Gastrocnemius medialis (tissue), 4 donors: ENCODE measurements at regions not wholly inside any gene's neighbourhood (a gene's known extent, or its start where the extent isn't known, plus 50 kb on each side); places are given as distances from the start of the nearest gene placed in this dataset.

Experiments
- ATAC-seq, 2 donors: fragments of 150-250 bp; one replicate each; pipeline ENCODE4 v1.9.1; 2016
- DNase-seq, 2 donors: peaks; one replicate each; pipeline ENCODE4 v3.0.0-alpha.2; 2019
- H3K27ac ChIP-seq, 4 donors: fragments of 200-600 bp; sonication (generic); 1 replicate in 1 of 4; 2 replicates in 3 of 4; pipeline ENCODE4 v1.5.1; 2016 to 2018; ENCODE audit warnings: mild to moderate bottlenecking in 2 of 4, moderate library complexity in 1 of 4
- H3K27me3 ChIP-seq, 3 donors: fragments of 200-600 bp; sonication (generic) in 2 of 3; 1 replicate in 1 of 3; 2 replicates in 2 of 3; pipeline versions ENCODE4 v1.5.1 to v1.6.0; 2016 to 2019; ENCODE audit warnings: mild to moderate bottlenecking in 1 of 3, moderate library complexity in 1 of 3
- H3K36me3 ChIP-seq, 2 donors: fragments of 200-600 bp; sonication (generic) in 1 of 2; one replicate each; pipeline ENCODE4 v1.5.1; 2017 to 2018
- H3K4me1 ChIP-seq, 2 donors: fragments of 200-600 bp; sonication (generic) in 1 of 2; one replicate each; pipeline ENCODE4 v1.5.1; 2016 to 2017; ENCODE audit warnings: mild to moderate bottlenecking in 2 of 2
- H3K4me3 ChIP-seq, 4 donors: fragments of 200-600 bp; sonication (generic) in 3 of 4; 1 replicate in 1 of 4; 2 replicates in 3 of 4; pipeline ENCODE4 v1.5.1; 2016 to 2019; ENCODE audit warnings: mild to moderate bottlenecking in 2 of 4
- H3K9me3 ChIP-seq, 3 donors: fragments of 200-600 bp; sonication (generic) in 2 of 3; 1 replicate in 1 of 3; 2 replicates in 2 of 3; pipeline ENCODE4 v1.5.1; 2016 to 2019
- POLR2A ChIP-seq, 2 donors: fragments of 450-650 bp; IDR thresholded peaks; one replicate each; pipeline ENCODE4 v1.6.1; 2017; ENCODE audit warnings: antibody characterized with exemption in 2 of 2, mild to moderate bottlenecking in 2 of 2, moderate library complexity in 2 of 2
- in situ Hi-C, 4 donors: fragments of 200-750 bp; cut with MboI; loops; one replicate each; pipeline versions ENCODE4 v1.15.0 to v1.8.0; 2017; ENCODE audit warnings: low sequenced_read_pairs in 4 of 4
- intact Hi-C: fragments of 100-400 bp; cut with DNase I; formaldehyde crosslinking; loops from one replicate; pipeline ENCODE4 v1.15.1; 2023; ENCODE audit warnings: low total_unique reads
- TF ChIP-seq, protein P1 (sequence below), 5 experiments: fragments of 450-650 bp in 3 of 5; fragments of 200-600 bp in 2 of 5; sonication (generic) in 2 of 5; IDR thresholded peaks in 4 of 5; conservative IDR thresholded peaks in 1 of 5; 1 replicate in 4 of 5; 2 replicates in 1 of 5; pipeline ENCODE4 v1.5.1; 2016 to 2019; ENCODE audit warnings: antibody characterized with exemption in 5 of 5, mild to moderate bottlenecking in 3 of 5, moderate library complexity in 3 of 5

GRCh38 chr14:86619726-86620125 lies 1089.8 kb downstream of the FLRT2 start:
- no peak for TF ChIP-seq POLR2A (IDR thresholded peaks at IDR 0.05)
- TF ChIP-seq, protein P1, sequence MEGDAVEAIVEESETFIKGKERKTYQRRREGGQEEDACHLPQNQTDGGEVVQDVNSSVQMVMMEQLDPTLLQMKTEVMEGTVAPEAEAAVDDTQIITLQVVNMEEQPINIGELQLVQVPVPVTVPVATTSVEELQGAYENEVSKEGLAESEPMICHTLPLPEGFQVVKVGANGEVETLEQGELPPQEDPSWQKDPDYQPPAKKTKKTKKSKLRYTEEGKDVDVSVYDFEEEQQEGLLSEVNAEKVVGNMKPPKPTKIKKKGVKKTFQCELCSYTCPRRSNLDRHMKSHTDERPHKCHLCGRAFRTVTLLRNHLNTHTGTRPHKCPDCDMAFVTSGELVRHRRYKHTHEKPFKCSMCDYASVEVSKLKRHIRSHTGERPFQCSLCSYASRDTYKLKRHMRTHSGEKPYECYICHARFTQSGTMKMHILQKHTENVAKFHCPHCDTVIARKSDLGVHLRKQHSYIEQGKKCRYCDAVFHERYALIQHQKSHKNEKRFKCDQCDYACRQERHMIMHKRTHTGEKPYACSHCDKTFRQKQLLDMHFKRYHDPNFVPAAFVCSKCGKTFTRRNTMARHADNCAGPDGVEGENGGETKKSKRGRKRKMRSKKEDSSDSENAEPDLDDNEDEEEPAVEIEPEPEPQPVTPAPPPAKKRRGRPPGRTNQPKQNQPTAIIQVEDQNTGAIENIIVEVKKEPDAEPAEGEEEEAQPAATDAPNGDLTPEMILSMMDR (IDR thresholded peaks at IDR 0.05 in 4 of 5, conservative IDR thresholded peaks at IDR 0.05 in 1 of 5) = no peak
- no peak for ATAC-seq
- H3K4me1 ChIP-seq = no peaks in the 10 kb centered on the region
- no peaks in the 10 kb centered on the region for H3K9me3 ChIP-seq
- H3K4me3 ChIP-seq = no peak overlapping the region
- no peak overlapping the region for H3K27ac ChIP-seq
- intact Hi-C loops (no loop called here), in situ Hi-C loops (no loop called here)
- DNase-seq = no peak
- H3K36me3 ChIP-seq = no peaks in the 10 kb centered on the region
- H3K27me3 ChIP-seq = no peaks in the 10 kb centered on the region

- H3K4me3 ChIP-seq = no peak overlapping the region
- TF ChIP-seq, protein P1 (IDR thresholded peaks at IDR 0.05 in 4 of 5, conservative IDR thresholded peaks at IDR 0.05 in 1 of 5) = no peak
- no peak for TF ChIP-seq POLR2A (IDR thresholded peaks at IDR 0.05)
- in situ Hi-C loops = no loop called here
Observed at GRCh38 chr14:86613786-86614185, 1083.8 kb downstream of the FLRT2 start.

DNA sequence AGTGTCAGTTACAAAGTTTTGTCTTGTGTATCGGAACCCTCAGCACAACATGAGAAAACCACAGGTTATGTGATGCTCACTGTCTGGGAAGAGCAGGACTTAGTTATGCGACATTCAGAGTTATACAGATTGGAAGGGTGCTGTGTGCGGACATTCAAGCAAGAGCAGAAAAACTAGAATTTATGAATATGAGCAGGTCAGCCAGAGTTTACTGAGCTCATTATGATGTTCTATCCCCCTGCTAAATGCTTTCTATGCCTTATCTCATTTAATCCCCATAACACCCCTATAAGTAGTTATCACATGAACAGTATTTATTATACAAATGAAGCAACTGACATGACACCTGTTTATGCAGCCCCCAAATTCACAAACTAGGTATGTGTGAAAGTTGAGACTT lies 1083.2 kb downstream of the FLRT2 start:
- intact Hi-C loops (no loop called here), in situ Hi-C loops (no loop called here)
- TF ChIP-seq, protein P1 (IDR thresholded peaks at IDR 0.05 in 4 of 5, conservative IDR thresholded peaks at IDR 0.05 in 1 of 5) = no peak
- no peak for TF ChIP-seq POLR2A (IDR thresholded peaks at IDR 0.05)
- no peak for DNase-seq
- H3K9me3 ChIP-seq = no peaks in the 10 kb centered on the region
- no peak overlapping the region for H3K27ac ChIP-seq
- no peak for ATAC-seq
- H3K27me3 ChIP-seq = no peaks in the 10 kb centered on the region
- no peaks in the 10 kb centered on the region for H3K4me1 ChIP-seq
- H3K36me3 ChIP-seq = no peaks in the 10 kb centered on the region
- H3K4me3 ChIP-seq = no peak overlapping the region

More at GRCh38 chr14:86613786-86614185, 1083.8 kb downstream of the FLRT2 start:
- Histone ChIP-seq H3K27me3 (no peaks in the 10 kb centered on the region), H3K9me3 (no peaks in the 10 kb centered on the region), H3K36me3 (no peaks in the 10 kb centered on the region), H3K4me1 (no peaks in the 10 kb centered on the region), H3K27ac (no peak overlapping the region)
- ATAC-seq (no peak), DNase-seq (no peak)
- intact Hi-C loops = no loop called here

GRCh38 chr14:86604561-86604960 lies 1074.6 kb downstream of the FLRT2 start:
- ATAC-seq = no peak
- DNase-seq = no peak
- in situ Hi-C loops = no loop called here
- Histone ChIP-seq H3K36me3 (no peaks in the 10 kb centered on the region), H3K9me3 (no peaks in the 10 kb centered on the region), H3K27me3 (no peaks in the 10 kb centered on the region), H3K4me3 (no peak overlapping the region), H3K4me1 (no peaks in the 10 kb centered on the region), H3K27ac (no peak overlapping the region)
- intact Hi-C loops = no loop called here
- no peak for TF ChIP-seq POLR2A (IDR thresholded peaks at IDR 0.05)

- DNase-seq = no peak
- H3K4me3 ChIP-seq = no peak overlapping the region
Observed at GRCh38 chr14:86602263-86602662, 1072.3 kb downstream of the FLRT2 start.

More at GRCh38 chr14:86602263-86602662, 1072.3 kb downstream of the FLRT2 start:
- in situ Hi-C loops = no loop called here
- ATAC-seq = no peak
- intact Hi-C loops = no loop called here
- TF ChIP-seq, protein P1 (IDR thresholded peaks at IDR 0.05 in 4 of 5, conservative IDR thresholded peaks at IDR 0.05 in 1 of 5) = no peak
- no peak for TF ChIP-seq POLR2A (IDR thresholded peaks at IDR 0.05)
- no peaks in the 10 kb centered on the region for H3K36me3 ChIP-seq
- no peaks in the 10 kb centered on the region for H3K27me3 ChIP-seq
- H3K27ac ChIP-seq = no peak overlapping the region
- H3K4me1 ChIP-seq = no peaks in the 10 kb centered on the region
- no peaks in the 10 kb centered on the region for H3K9me3 ChIP-seq
